GM10266 (cell line): ENCODE measurements at regions not wholly inside any gene's neighbourhood (a gene's known extent, or its start where the extent isn't known, plus 50 kb on each side); places are given as distances from the start of the nearest gene placed in this dataset.

Experiments
- DNase-seq: peaks from one replicate; pipeline ENCODE4 v3.0.0; 2012; ENCODE audit errors: extremely low spot score
- TF ChIP-seq, protein P1 (sequence below): IDR thresholded peaks from 2 replicates; pipeline ENCODE4 v1.5.1; 2012; ENCODE audit warnings: mild to moderate bottlenecking, low read depth; ENCODE audit not compliant: control insufficient read depth, insufficient read depth; ENCODE audit errors: missing control alignments

DNA sequence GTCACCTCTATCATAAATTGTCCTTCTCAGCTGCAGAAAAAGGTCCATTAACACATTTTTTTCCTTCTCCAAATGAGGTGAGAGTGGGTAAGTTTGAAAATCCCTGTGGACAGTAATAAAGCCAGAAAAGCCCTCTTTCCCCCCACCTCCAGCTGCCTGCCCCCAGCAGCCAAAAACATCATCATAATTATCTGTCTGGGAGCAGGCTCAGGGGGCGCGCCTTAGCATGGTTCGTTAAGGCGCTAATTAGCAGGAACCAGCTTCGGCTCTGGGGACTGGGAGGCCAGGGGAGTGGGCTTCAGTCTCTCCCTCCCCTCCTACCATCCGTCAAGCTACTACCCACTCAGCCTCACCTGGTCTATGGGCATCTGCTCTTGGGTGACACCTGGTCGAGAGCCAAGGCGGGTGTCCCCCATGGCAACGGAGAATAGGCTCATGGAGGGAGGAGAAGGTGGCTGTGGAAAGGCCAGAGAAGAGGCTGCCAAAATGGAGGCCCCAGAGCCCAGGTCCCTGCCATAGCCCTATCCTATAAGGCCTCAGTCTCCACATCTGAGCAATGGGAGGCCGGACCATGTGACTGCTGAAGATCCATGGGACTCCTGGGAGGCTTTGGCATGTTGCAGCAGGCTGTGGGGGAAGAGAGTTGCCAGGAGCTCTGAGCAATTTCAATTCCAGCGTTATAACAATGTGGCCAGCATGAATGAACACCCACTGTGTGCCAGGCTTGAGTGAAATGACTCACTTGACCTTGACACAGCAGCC, 140.1 kb upstream of the LINGO1 start:
- TF ChIP-seq, protein P1, sequence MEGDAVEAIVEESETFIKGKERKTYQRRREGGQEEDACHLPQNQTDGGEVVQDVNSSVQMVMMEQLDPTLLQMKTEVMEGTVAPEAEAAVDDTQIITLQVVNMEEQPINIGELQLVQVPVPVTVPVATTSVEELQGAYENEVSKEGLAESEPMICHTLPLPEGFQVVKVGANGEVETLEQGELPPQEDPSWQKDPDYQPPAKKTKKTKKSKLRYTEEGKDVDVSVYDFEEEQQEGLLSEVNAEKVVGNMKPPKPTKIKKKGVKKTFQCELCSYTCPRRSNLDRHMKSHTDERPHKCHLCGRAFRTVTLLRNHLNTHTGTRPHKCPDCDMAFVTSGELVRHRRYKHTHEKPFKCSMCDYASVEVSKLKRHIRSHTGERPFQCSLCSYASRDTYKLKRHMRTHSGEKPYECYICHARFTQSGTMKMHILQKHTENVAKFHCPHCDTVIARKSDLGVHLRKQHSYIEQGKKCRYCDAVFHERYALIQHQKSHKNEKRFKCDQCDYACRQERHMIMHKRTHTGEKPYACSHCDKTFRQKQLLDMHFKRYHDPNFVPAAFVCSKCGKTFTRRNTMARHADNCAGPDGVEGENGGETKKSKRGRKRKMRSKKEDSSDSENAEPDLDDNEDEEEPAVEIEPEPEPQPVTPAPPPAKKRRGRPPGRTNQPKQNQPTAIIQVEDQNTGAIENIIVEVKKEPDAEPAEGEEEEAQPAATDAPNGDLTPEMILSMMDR = no peak
- no peak for DNase-seq

DNA sequence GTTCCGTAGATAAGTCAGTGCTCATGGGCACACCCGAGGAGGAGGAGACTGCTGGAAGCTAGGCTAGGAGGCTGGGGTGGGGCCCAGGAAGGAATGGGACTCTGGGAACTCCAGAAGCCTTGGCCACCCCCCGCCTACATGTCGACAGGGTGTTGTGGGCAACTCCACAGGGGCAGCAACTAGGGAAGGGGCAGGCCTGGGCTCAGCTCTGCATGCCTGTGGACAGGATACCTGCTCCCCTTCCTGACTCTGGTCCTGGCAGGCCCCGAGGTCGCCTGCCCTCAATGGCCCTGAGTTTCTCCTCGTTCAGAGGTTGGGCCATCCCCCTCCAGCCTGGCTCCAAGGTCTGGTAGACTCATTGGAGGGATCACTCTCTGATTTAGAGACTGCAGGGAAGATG, 138.9 kb upstream of the LINGO1 start:
- DNase-seq = no peak
- TF ChIP-seq, protein P1 = no peak

DNA sequence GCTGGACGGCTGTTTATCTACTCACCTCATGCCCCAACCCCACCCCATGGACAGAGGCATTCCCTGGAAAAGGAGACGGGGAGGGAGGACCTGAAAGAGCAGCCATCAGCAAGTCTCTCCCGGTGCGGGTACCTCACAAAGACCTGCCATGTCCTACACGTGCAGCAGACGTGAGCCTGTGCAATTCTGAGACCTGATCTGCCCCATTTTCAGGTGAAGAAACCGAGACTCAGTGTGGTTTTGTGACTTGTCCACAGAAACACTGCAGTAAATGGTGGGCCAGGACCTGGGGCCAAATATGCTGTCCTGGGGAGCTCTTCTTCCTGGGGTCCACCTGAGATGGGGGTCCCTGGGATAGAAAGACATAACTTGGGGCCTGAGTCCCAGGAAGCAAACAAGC, 137.0 kb upstream of the LINGO1 start:
- TF ChIP-seq, protein P1 = no peak

DNA sequence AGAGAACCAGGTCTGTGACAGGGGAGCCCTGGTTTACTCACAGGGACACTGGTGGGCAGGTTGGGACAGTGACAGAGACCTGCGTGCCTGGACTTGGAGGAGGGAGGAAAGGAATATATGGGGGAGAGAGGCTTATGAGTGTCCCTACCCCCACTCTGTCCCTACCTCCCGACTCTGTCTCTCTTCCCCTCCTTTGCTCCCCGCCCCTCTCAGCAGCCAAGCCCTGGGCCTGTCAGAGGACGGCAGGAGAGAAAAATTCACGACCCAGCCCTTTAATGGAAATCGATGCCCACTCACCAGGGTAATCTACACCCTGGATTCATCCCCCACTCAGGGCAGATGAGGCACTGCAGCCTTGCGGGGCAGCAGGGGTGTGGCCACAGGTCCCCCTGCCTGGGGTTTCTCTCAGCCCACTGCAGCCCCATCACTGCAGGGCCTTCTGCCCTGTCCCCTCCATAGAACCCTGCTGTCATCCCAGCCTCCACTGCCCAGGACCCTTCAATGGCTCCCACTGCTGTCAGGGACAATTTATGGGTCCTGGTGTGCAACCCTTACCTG, 135.9 kb upstream of the LINGO1 start:
- TF ChIP-seq, protein P1 = no peak

More for the DNA sequence above, 137.0 kb upstream of the LINGO1 start:
- no peak for DNase-seq

DNA sequence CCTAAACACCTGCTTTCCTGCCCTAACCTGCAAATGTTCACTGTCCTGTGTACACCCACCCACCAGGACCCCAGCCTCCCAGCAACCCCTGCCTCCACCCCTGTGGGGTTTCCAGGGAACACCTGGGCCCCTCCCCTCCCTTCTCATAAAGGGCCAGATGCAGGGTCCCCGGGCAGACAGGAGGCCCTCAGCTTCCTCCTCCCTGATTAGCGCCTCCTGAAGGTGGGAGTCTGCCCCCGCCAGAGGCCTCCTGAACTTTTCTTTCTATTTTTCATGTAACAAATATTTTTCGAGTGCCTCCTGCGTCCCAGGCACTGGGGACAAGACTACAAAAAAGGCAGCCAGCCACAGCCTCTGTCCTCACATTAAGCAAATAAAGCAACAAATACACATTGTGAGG, 135.4 kb upstream of the LINGO1 start:
- TF ChIP-seq, protein P1 = no peak
- DNase-seq = no peak

More for the DNA sequence above, 135.9 kb upstream of the LINGO1 start:
- no peak for DNase-seq

DNA sequence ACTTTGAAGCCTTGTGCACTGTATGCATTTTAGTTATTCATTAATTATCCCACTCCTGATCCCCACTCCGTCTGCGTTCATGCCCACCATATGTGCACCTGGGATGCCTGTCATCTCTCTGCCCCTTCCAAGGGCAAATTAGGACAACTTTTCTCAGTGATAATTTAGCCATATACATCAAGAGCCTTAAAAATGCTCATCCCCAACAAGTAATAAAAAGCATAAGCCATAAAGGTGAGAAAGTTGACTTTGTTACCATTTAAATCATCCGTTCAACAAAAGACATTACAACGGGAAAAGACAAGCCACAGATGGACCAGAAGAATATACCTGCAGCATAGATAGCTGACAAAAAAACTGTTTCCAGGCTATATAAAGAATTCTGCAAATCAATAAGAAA, 131.4 kb upstream of the LINGO1 start:
- TF ChIP-seq, protein P1 = no peak
- DNase-seq = no peak

DNA sequence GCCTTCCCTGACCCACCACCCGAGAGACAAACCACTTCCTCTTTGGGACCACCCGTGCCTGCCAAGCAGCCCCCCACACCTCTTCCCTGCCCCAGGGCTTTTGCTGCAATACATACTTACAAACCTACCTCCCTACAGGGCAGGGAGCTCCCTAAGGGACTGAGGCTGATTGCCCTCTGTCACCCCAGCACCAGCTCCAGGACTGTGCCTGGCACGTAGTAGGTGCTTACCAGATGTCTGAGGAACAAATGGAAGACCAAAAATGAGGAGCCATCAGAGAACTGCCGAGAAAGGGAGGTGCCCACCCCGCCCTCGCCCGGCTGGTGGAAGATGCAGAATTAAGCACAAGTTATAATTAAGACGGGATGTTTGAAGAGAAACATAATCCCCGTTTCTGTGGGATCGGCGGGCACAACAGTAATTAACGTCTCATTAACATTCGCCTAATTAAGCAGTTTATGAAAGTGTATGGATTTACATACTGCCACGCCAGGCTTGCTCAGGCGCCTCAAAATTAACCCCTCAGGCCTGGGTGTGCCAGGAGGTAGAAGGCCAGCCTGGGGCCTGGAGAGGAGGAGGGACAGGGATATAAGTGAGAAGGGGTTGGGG, 130.1 kb upstream of the LINGO1 start:
- TF ChIP-seq, protein P1 = no peak
- DNase-seq = no peak
